Left ventricle myocardium inferior (tissue), 1 donor: ENCODE measurements at regions not wholly inside any gene's neighbourhood (a gene's known extent, or its start where the extent isn't known, plus 50 kb on each side); places are given as distances from the start of the nearest gene placed in this dataset.

Experiments
- DNase-seq: peaks from one replicate; pipeline ENCODE4 v3.0.0-alpha.2; 2020
- H3K27ac ChIP-seq: fragments of 200-600 bp; replicated peaks from 2 replicates; pipeline ENCODE4 v1.8.0; 2021
- H3K27me3 ChIP-seq: fragments of 200-600 bp; 2 replicates; pipeline ENCODE4 v1.8.0; 2021; ENCODE audit warnings: low read depth
- H3K36me3 ChIP-seq: fragments of 200-600 bp; 2 replicates; pipeline ENCODE4 v1.8.0; 2021
- H3K4me1 ChIP-seq: fragments of 200-600 bp; 2 replicates; pipeline ENCODE4 v1.8.0; 2021
- H3K4me3 ChIP-seq: fragments of 200-600 bp; 2 replicates; pipeline ENCODE4 v1.8.0; 2021; ENCODE audit warnings: mild to moderate bottlenecking, moderate library complexity
- H3K9me3 ChIP-seq: fragments of 200-600 bp; replicated peaks from 2 replicates; pipeline ENCODE4 v1.8.0; 2021
- CTCF ChIP-seq: fragments of 200-600 bp; IDR thresholded peaks from 2 replicates; pipeline ENCODE4 v1.8.0; 2021; ENCODE audit warnings: antibody characterized with exemption, mild to moderate bottlenecking, borderline replicate concordance
- intact Hi-C: fragments of 100-400 bp; cut with micrococcal nuclease; formaldehyde crosslinking; loops from one replicate; pipeline ENCODE4 v1.11.0; 2022
- donor health status: DM: no; HTN: yes; CAD: no; lungs with severe emphysema.

- Histone ChIP-seq H3K4me1 (peaks cover 8% of the 10 kb centered on the region), H3K27me3 (no peaks in the 10 kb centered on the region), H3K36me3 (no peaks in the 10 kb centered on the region), H3K27ac (no peak overlapping the region), H3K9me3 (peaks cover 8% of the 10 kb centered on the region), H3K4me3 (no peak overlapping the region)
- DNase-seq = no peak
- no peak for TF ChIP-seq CTCF
- intact Hi-C loops = no loop called here
Measured at GRCh38 chr5:109580225-109580624, 109.5 kb upstream of the MAN2A1 start.

GRCh38 chr5:109575506-109575905, 114.2 kb upstream of the MAN2A1 start:
- intact Hi-C loops = no loop called here
- H3K4me3 ChIP-seq = no peak overlapping the region
- no peak for TF ChIP-seq CTCF
- H3K9me3 ChIP-seq = peaks cover 12% of the 10 kb centered on the region
- H3K4me1 ChIP-seq = no peaks in the 10 kb centered on the region
- no peak overlapping the region for H3K27ac ChIP-seq
- DNase-seq = no peak
- H3K36me3 ChIP-seq = no peaks in the 10 kb centered on the region
- no peaks in the 10 kb centered on the region for H3K27me3 ChIP-seq

- no peak for DNase-seq
- Histone ChIP-seq H3K4me1 (no peaks in the 10 kb centered on the region), H3K27ac (no peak overlapping the region), H3K36me3 (no peaks in the 10 kb centered on the region), H3K9me3 (peaks cover 12% of the 10 kb centered on the region), H3K27me3 (no peaks in the 10 kb centered on the region), H3K4me3 (no peak overlapping the region)
- TF ChIP-seq CTCF = no peak
- intact Hi-C loops = no loop called here
Measured at GRCh38 chr5:109574985-109575384, 114.7 kb upstream of the MAN2A1 start.

- H3K9me3 ChIP-seq = peaks cover 12% of the 10 kb centered on the region
- no peaks in the 10 kb centered on the region for H3K27me3 ChIP-seq
Measured at GRCh38 chr5:109573766-109574165, 116.0 kb upstream of the MAN2A1 start.

GRCh38 chr5:109573256-109573655, 116.5 kb upstream of the MAN2A1 start:
- no peaks in the 10 kb centered on the region for H3K27me3 ChIP-seq
- no peak for DNase-seq
- no peak overlapping the region for H3K4me3 ChIP-seq
- TF ChIP-seq CTCF = no peak
- intact Hi-C loops = no loop called here
- no peaks in the 10 kb centered on the region for H3K4me1 ChIP-seq
- no peaks in the 10 kb centered on the region for H3K36me3 ChIP-seq
- peaks cover 12% of the 10 kb centered on the region for H3K9me3 ChIP-seq
- H3K27ac ChIP-seq = no peak overlapping the region

More at GRCh38 chr5:109573766-109574165, 116.0 kb upstream of the MAN2A1 start:
- TF ChIP-seq CTCF = no peak
- Histone ChIP-seq H3K36me3 (no peaks in the 10 kb centered on the region), H3K27ac (no peak overlapping the region), H3K4me3 (no peak overlapping the region), H3K4me1 (no peaks in the 10 kb centered on the region)
- intact Hi-C loops = no loop called here
- DNase-seq = no peak

GRCh38 chr5:109571785-109572184, 117.9 kb upstream of the MAN2A1 start:
- H3K27ac ChIP-seq = no peak overlapping the region
- H3K4me3 ChIP-seq = no peak overlapping the region
- H3K4me1 ChIP-seq = no peaks in the 10 kb centered on the region
- H3K27me3 ChIP-seq = no peaks in the 10 kb centered on the region
- TF ChIP-seq CTCF = no peak
- DNase-seq = no peak
- no peaks in the 10 kb centered on the region for H3K36me3 ChIP-seq
- intact Hi-C loops = no loop called here
- peaks cover 12% of the 10 kb centered on the region for H3K9me3 ChIP-seq
